HepG2 (cell line): ENCODE measurements at regions not wholly inside any gene's neighbourhood (a gene's known extent, or its start where the extent isn't known, plus 50 kb on each side); places are given as distances from the start of the nearest gene placed in this dataset.

Experiments used
- ATAC-seq: fragments of 200-7000 bp; cut with Tn5 transposase; 3 replicates; pipeline ENCODE4 v1.9.1; 2020; ENCODE audit warnings: mild to moderate bottlenecking, moderate library complexity
- BruUV-seq: library from RNA; stranded (reverse); fragments of 400-500 nt; replicated peaks from 2 replicates; lab custom pipeline; 2021; lab: Mats Ljungman, UMichigan
- CTCF ChIA-PET: fragments of 300-600 bp; formaldehyde crosslinking; extraction: SDS; loops from one replicate; lab custom pipeline; 2021; ENCODE audit warnings: low total read pairs, inconsistent platforms, low intra/inter-chr PET ratio; lab: Yijun Ruan, JAX
- POLR2A ChIA-PET: fragments of 350-600 bp; sonication (Branson Sonifier 250); formaldehyde crosslinking; loops from one replicate; lab custom pipeline; 2020; ENCODE audit warnings: antibody characterized with exemption, inconsistent platforms; lab: Yijun Ruan, JAX
- DNase-seq: peaks from one replicate; pipeline ENCODE4 v3.0.0-alpha.2; 2015; ENCODE audit warnings: low spot score
- FAIRE-seq: peaks from 3 replicates; lab custom pipeline; 2011; peaks lifted over from hg19 to GRCh38; lab: Jason Lieb, UNC
- H2AFZ ChIP-seq: one replicate; pipeline ENCODE4 v1.6.1; 2011; ENCODE audit warnings: low read length, inconsistent platforms
- H3K27ac ChIP-seq: fragments of 300-600 bp; 3 replicates; pipeline ENCODE4 v1.8.0; 2011; ENCODE audit warnings: mixed run types, mild to moderate bottlenecking, mixed read lengths, low read length, inconsistent platforms; ENCODE audit not compliant: insufficient read depth; ENCODE audit errors: extremely low read length
- H3K27me3 ChIP-seq, 2 experiments: fragments of 200-600 bp in 1 of 2; 2 replicates in 1 of 2; 3 replicates in 1 of 2; pipeline versions ENCODE4 v1.6.0 to v1.8.0; 2011; ENCODE audit warnings: low read length in 2 of 2, mild to moderate bottlenecking in 2 of 2, moderate library complexity in 2 of 2, inconsistent platforms in 1 of 2; ENCODE audit not compliant: insufficient read depth in 2 of 2, control insufficient read depth in 1 of 2
- H3K36me3 ChIP-seq, 2 experiments: fragments of 200-600 bp in 1 of 2; replicated peaks in 1 of 2; 2 replicates in 1 of 2; 3 replicates in 1 of 2; pipeline versions ENCODE4 v1.5.1 to v1.8.0; 2011; ENCODE audit warnings: low read length in 2 of 2, inconsistent platforms in 1 of 2; ENCODE audit not compliant: insufficient read depth in 2 of 2, control insufficient read depth in 1 of 2
- H3K4me1 ChIP-seq: 2 replicates; pipeline ENCODE4 v1.5.1; 2012; ENCODE audit warnings: low read length, inconsistent platforms; ENCODE audit not compliant: insufficient read depth
- H3K4me2 ChIP-seq: 2 replicates; pipeline ENCODE4 v1.6.0; 2011; ENCODE audit warnings: low read depth, low read length, inconsistent platforms
- H3K4me3 ChIP-seq, 3 experiments: fragments of 200-600 bp in 1 of 3; sonication (generic), shearing (Covaris generic) in 1 of 3; replicated peaks in 1 of 3; 2 replicates each; pipeline ENCODE4 v1.5.1; 2011 to 2016; ENCODE audit warnings: low read length in 3 of 3, inconsistent platforms in 2 of 3, low read depth in 2 of 3, mild to moderate bottlenecking in 2 of 3, control low read depth in 1 of 3, mixed read lengths in 1 of 3; ENCODE audit not compliant: insufficient read depth in 1 of 3
- H3K79me2 ChIP-seq: one replicate; pipeline ENCODE4 v1.6.1; 2011; ENCODE audit warnings: low read length, inconsistent platforms; ENCODE audit not compliant: insufficient read depth
- H3K9ac ChIP-seq: 2 replicates; pipeline ENCODE4 v1.6.0; 2011; ENCODE audit warnings: mild to moderate bottlenecking, low read depth, low read length, inconsistent platforms; ENCODE audit not compliant: insufficient read depth
- H3K9me3 ChIP-seq: 2 replicates; pipeline ENCODE4 v1.5.1; 2012; ENCODE audit warnings: mild to moderate bottlenecking, low read length
- H4K20me1 ChIP-seq: 2 replicates; pipeline ENCODE4 v1.6.0; 2011; ENCODE audit warnings: inconsistent platforms, mild to moderate bottlenecking, low read length, moderate library complexity; ENCODE audit not compliant: insufficient read depth
- CREB1 ChIP-seq, 2 experiments: fragments of 450-650 bp in 1 of 2; IDR thresholded peaks; 2 replicates each; pipeline ENCODE4 v1.6.1; 2016 to 2017; ENCODE audit warnings: control low read depth in 1 of 2, mild to moderate bottlenecking in 1 of 2, missing compliant biosample characterization in 1 of 2, missing genetic modification characterization in 1 of 2
- CREM ChIP-seq, 2 experiments: sonication (generic) in 1 of 2; formaldehyde crosslinking in 1 of 2; IDR thresholded peaks; 2 replicates each; pipeline versions ENCODE4 v1.4.0 to v1.6.1; 2016 to 2020; ENCODE audit warnings: antibody characterized with exemption in 1 of 2, mild to moderate bottlenecking in 1 of 2, missing genetic modification reagents in 1 of 2
- FIP1L1 ChIP-seq: fragments of 200-400 bp; formaldehyde crosslinking; IDR thresholded peaks from 2 replicates; pipeline ENCODE4 v1.6.1; 2018; ENCODE audit warnings: low read depth, mild to moderate bottlenecking, low read length, moderate library complexity, borderline replicate concordance; ENCODE audit not compliant: insufficient read depth
- FOXA1 ChIP-seq, 2 experiments: fragments of 450-650 bp in 1 of 2; sonication (generic) in 1 of 2; formaldehyde crosslinking in 1 of 2; IDR thresholded peaks; 2 replicates each; pipeline versions ENCODE4 v1.4.0 to v1.6.1; 2016 to 2020; ENCODE audit warnings: missing genetic modification reagents in 1 of 2
- FOXK1 ChIP-seq: sonication (generic); formaldehyde crosslinking; IDR thresholded peaks from 2 replicates; pipeline ENCODE4 v1.4.0; 2020; ENCODE audit warnings: low read depth, missing genetic modification reagents, borderline replicate concordance
- FOXO1 ChIP-seq: sonication (generic); formaldehyde crosslinking; IDR thresholded peaks from 2 replicates; pipeline ENCODE4 v1.4.0; 2020; ENCODE audit warnings: missing genetic modification reagents
- GLI4 ChIP-seq: sonication (generic); formaldehyde crosslinking; IDR thresholded peaks from 2 replicates; pipeline ENCODE4 v1.5.1; 2020; ENCODE audit warnings: missing genetic modification reagents, mild to moderate bottlenecking, moderate library complexity, borderline replicate concordance
- HDAC6 ChIP-seq: fragments of 200-600 bp; sonication (generic); IDR thresholded peaks from 2 replicates; pipeline ENCODE4 v1.7.0; 2017; ENCODE audit warnings: mild to moderate bottlenecking, antibody characterized with exemption, low read length, low read depth
- HOXA7 ChIP-seq: sonication (generic); formaldehyde crosslinking; IDR thresholded peaks from 2 replicates; pipeline ENCODE4 v1.8.1; 2022; ENCODE audit warnings: mild to moderate bottlenecking, missing genetic modification reagents, moderate library complexity
- SRF ChIP-seq: IDR thresholded peaks from 2 replicates; pipeline ENCODE4 v1.6.1; 2011; ENCODE audit warnings: mild to moderate bottlenecking, low read depth, low read length, moderate library complexity
- TAF1 ChIP-seq: sonication (generic); formaldehyde crosslinking; IDR thresholded peaks from 2 replicates; pipeline ENCODE4 v1.4.0; 2020; ENCODE audit warnings: missing genetic modification reagents
- ZC3H13 ChIP-seq: sonication (generic); formaldehyde crosslinking; IDR thresholded peaks from 2 replicates; pipeline ENCODE4 v1.8.1; 2023; ENCODE audit warnings: mild to moderate bottlenecking, missing genetic modification reagents, moderate library complexity
- ZMAT3 ChIP-seq: sonication (generic); formaldehyde crosslinking; conservative IDR thresholded peaks from 2 replicates; pipeline ENCODE4 v1.7.0; 2021; ENCODE audit warnings: missing genetic modification reagents
- ZNF143 ChIP-seq: sonication (generic); formaldehyde crosslinking; IDR thresholded peaks from 2 replicates; pipeline ENCODE4 v1.4.0; 2020; ENCODE audit warnings: missing genetic modification reagents
- ZNF234 ChIP-seq: sonication (generic); formaldehyde crosslinking; conservative IDR thresholded peaks from 2 replicates; pipeline ENCODE4 v1.5.1; 2020; ENCODE audit warnings: mild to moderate bottlenecking, missing genetic modification reagents
- ZNF256 ChIP-seq: sonication (generic); formaldehyde crosslinking; conservative IDR thresholded peaks from 2 replicates; pipeline ENCODE4 v1.4.0; 2020; ENCODE audit warnings: missing genetic modification reagents
- WGBS: methylation state at CpG from one replicate; pipeline ENCODE4 v1.1.6; 2017; ENCODE audit warnings: low lambda C conversion rate; 5-methylcytosine and 5-hydroxymethylcytosine counted together
- in situ Hi-C: cut with HindIII; loops from 2 replicates; pipeline ENCODE4 v1.10.0; 2017; ENCODE audit warnings: low pct_unique_long_range_greater_than_20kb; ENCODE audit not compliant: extremely low pct_ligation_motif_present
- intact Hi-C: fragments of 100-400 bp; cut with micrococcal nuclease; formaldehyde crosslinking; loops from one replicate; pipeline ENCODE4 v1.10.0; 2022; ENCODE audit not compliant: unreplicated experiment
- TF ChIP-seq, protein P1 (sequence below): sonication (generic); formaldehyde crosslinking; IDR thresholded peaks from 2 replicates; pipeline ENCODE4 v1.4.0; 2020; ENCODE audit warnings: missing genetic modification reagents, borderline replicate concordance
- TF ChIP-seq, protein P2 (sequence below): fragments of 450-650 bp; IDR thresholded peaks from 2 replicates; pipeline ENCODE4 v1.6.1; 2016

DNA sequence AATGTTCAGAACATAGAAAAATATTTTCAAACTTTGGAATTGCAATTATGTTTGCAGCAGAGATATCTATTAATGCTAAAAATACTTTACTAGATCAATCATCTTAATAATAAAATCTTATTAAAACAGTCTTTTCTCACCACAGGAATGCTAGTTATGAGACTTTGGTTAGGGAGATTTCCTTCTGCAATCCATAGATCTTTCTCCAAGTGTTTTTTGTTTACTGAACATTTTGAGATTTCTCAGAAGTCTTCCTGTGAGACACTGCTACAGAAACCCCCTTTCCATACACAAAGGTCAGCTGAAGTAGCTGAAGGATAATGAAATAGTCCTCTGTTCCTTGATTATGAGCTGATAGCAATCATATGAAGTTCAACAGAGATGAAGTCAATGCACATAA is 59.4 kb upstream of the RAPH1 start (continued):
- TF ChIP-seq SRF (no peak), CREB1 (IDR thresholded peaks at IDR 0.05) (no peak), CREB1 (CRISPR knock-in tag; IDR thresholded peaks at IDR 0.05) (no peak), HDAC6 (no peak), CREM (IDR thresholded peaks at IDR 0.05) (no peak), CREM (CRISPR knock-in tag; IDR thresholded peaks at IDR 0.05) (no peak), GLI4 (no peak)

DNA sequence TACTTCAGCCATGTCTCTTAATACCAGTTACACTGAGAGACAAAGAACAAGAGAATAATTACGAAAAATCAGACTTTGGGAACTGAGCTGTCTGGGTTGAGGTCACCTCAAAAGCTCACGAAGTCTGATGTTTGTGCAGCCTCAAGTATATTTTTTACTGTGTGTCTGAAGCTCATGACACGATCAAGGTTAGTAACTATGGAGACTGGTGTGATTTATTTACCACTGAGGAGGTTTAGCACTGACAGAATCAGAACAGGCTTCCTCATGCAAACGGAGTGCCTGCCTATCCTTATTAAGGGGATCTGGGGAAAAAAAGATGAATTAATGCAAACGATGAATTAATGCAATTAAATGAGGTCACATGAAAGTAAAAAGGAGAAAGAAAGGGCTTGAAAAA is 61.1 kb upstream of the RAPH1 start:
- Histone ChIP-seq H3K4me3 (no peak overlapping the region), H3K27me3 (no peaks in the 10 kb centered on the region), H3K9me3 (no peaks in the 10 kb centered on the region), H3K9ac (no peak overlapping the region), H3K36me3 (no peaks in the 10 kb centered on the region), H3K4me1 (no peaks in the 10 kb centered on the region), H3K4me2 (no peak overlapping the region), H2AFZ (no peak overlapping the region), H3K27ac (no peak overlapping the region), H3K79me2 (no peaks in the 10 kb centered on the region), H4K20me1 (no peaks in the 10 kb centered on the region)
- DNase-seq (no peak), FAIRE-seq (no peak), ATAC-seq (no peak)
- no TSS peak for BruUV-seq
- ChIA-PET POLR2A (no interaction called here), CTCF (no interaction called here)
- in situ Hi-C loops, result no loop called here
- WGBS, result 28% methylated on average over 5 of the region's 5 CpGs
- intact Hi-C loops, result no loop called here
- TF ChIP-seq CREB1 (IDR thresholded peaks at IDR 0.05) (no peak), CREB1 (CRISPR knock-in tag; IDR thresholded peaks at IDR 0.05) (no peak), FIP1L1 (no peak), FOXA1 (IDR thresholded peaks at IDR 0.05) (no peak), FOXA1 (CRISPR knock-in tag; IDR thresholded peaks at IDR 0.05) (no peak), ZNF234 (no peak), ZMAT3 (CRISPR knock-in tag) (no peak), ZNF143 (no peak), ZC3H13 (CRISPR knock-in tag) (no peak), FOXO1 (CRISPR knock-in tag) (no peak), ZNF256 (CRISPR knock-in tag) (no peak), FOXK1 (no peak), HOXA7 (CRISPR knock-in tag) (no peak), TAF1 (no peak)
- TF ChIP-seq, protein P1, sequence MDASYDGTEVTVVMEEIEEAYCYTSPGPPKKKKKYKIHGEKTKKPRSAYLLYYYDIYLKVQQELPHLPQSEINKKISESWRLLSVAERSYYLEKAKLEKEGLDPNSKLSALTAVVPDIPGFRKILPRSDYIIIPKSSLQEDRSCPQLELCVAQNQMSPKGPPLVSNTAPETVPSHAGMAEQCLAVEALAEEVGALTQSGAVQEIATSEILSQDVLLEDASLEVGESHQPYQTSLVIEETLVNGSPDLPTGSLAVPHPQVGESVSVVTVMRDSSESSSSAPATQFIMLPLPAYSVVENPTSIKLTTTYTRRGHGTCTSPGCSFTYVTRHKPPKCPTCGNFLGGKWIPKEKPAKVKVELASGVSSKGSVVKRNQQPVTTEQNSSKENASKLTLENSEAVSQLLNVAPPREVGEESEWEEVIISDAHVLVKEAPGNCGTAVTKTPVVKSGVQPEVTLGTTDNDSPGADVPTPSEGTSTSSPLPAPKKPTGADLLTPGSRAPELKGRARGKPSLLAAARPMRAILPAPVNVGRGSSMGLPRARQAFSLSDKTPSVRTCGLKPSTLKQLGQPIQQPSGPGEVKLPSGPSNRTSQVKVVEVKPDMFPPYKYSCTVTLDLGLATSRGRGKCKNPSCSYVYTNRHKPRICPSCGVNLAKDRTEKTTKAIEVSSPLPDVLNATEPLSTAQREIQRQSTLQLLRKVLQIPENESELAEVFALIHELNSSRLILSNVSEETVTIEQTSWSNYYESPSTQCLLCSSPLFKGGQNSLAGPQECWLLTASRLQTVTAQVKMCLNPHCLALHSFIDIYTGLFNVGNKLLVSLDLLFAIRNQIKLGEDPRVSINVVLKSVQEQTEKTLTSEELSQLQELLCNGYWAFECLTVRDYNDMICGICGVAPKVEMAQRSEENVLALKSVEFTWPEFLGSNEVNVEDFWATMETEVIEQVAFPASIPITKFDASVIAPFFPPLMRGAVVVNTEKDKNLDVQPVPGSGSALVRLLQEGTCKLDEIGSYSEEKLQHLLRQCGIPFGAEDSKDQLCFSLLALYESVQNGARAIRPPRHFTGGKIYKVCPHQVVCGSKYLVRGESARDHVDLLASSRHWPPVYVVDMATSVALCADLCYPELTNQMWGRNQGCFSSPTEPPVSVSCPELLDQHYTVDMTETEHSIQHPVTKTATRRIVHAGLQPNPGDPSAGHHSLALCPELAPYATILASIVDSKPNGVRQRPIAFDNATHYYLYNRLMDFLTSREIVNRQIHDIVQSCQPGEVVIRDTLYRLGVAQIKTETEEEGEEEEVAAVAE, result no peak
- TF ChIP-seq, protein P2, sequence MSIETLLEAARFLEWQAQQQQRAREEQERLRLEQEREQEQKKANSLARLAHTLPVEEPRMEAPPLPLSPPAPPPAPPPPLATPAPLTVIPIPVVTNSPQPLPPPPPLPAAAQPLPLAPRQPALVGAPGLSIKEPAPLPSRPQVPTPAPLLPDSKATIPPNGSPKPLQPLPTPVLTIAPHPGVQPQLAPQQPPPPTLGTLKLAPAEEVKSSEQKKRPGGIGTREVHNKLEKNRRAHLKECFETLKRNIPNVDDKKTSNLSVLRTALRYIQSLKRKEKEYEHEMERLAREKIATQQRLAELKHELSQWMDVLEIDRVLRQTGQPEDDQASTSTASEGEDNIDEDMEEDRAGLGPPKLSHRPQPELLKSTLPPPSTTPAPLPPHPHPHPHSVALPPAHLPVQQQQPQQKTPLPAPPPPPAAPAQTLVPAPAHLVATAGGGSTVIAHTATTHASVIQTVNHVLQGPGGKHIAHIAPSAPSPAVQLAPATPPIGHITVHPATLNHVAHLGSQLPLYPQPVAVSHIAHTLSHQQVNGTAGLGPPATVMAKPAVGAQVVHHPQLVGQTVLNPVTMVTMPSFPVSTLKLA, result no peak
